Central memory CD8-positive, alpha-beta T cell (primary cell): ENCODE measurements at regions not wholly inside any gene's neighbourhood (a gene's known extent, or its start where the extent isn't known, plus 50 kb on each side); places are given as distances from the start of the nearest gene placed in this dataset.
"Not testable (repeated sequence)": the region's sequence is repeated elsewhere in the genome, so short reads cannot be mapped to it uniquely, and the experiment has no call there.

ENCODE experiments used
- ATAC-seq: fragments of 150-1000 bp; cut with Tn5 transposase; replicated peaks from 2 replicates; pipeline ENCODE4 v1.10.0; 2022; ENCODE audit warnings: mild to moderate bottlenecking, moderate FRiP score, moderate number of reproducible peaks; ENCODE audit not compliant: poor library complexity, severe bottlenecking; ENCODE audit errors: extremely low read depth
- DNase-seq, 2 donors: peaks; one replicate each; pipeline ENCODE4 v3.0.0; 2021; ENCODE audit warnings: low spot score in 2 of 2
- H3K27ac Mint-ChIP-seq: one replicate; pipeline ENCODE4 v1.8.0; 2022; ENCODE audit warnings: low read depth, mild to moderate bottlenecking, moderate library complexity, mixed read lengths
- H3K27me3 Mint-ChIP-seq: one replicate; pipeline ENCODE4 v1.8.0; 2022; ENCODE audit warnings: mixed read lengths
- H3K36me3 Mint-ChIP-seq: one replicate; pipeline ENCODE4 v1.8.0; 2022; ENCODE audit warnings: mild to moderate bottlenecking, moderate library complexity, mixed read lengths; ENCODE audit not compliant: insufficient read depth
- H3K4me1 Mint-ChIP-seq: one replicate; pipeline ENCODE4 v1.8.0; 2022; ENCODE audit warnings: mixed read lengths
- H3K4me3 Mint-ChIP-seq: one replicate; pipeline ENCODE4 v1.8.0; 2022; ENCODE audit warnings: mild to moderate bottlenecking, moderate library complexity, mixed read lengths
- H3K9me3 Mint-ChIP-seq: one replicate; pipeline ENCODE4 v1.8.0; 2022; ENCODE audit warnings: mixed read lengths

- H3K27ac Mint-ChIP-seq, result no peak overlapping the region
- no peaks in the 10 kb centered on the region for H3K36me3 Mint-ChIP-seq
- ATAC-seq (no peak), DNase-seq (no peak)
- peaks cover 5% of the 10 kb centered on the region for H3K9me3 Mint-ChIP-seq
- no peak overlapping the region for H3K4me3 Mint-ChIP-seq
- H3K4me1 Mint-ChIP-seq, result no peaks in the 10 kb centered on the region
- no peaks in the 10 kb centered on the region for H3K27me3 Mint-ChIP-seq
These were observed 193.7 kb upstream of the PIEZO2 start for GRCh38 chr18:11343096-11343495.

GRCh38 chr18:11342115-11342514 is 192.7 kb upstream of the PIEZO2 start:
- not testable (repeated sequence) for H3K9me3 Mint-ChIP-seq, H3K27me3 Mint-ChIP-seq, ATAC-seq, H3K4me1 Mint-ChIP-seq, H3K36me3 Mint-ChIP-seq, H3K27ac Mint-ChIP-seq, H3K4me3 Mint-ChIP-seq, DNase-seq

GRCh38 chr18:11339188-11339775 is 189.9 kb upstream of the PIEZO2 start:
- no peak overlapping the region for H3K4me3 Mint-ChIP-seq
- ATAC-seq (no peak), DNase-seq (no peak)
- no peaks in the 10 kb centered on the region for H3K27me3 Mint-ChIP-seq
- H3K4me1 Mint-ChIP-seq, result no peaks in the 10 kb centered on the region
- no peaks in the 10 kb centered on the region for H3K9me3 Mint-ChIP-seq
- no peaks in the 10 kb centered on the region for H3K36me3 Mint-ChIP-seq
- H3K27ac Mint-ChIP-seq, result no peak overlapping the region

- no peak overlapping the region for H3K27ac Mint-ChIP-seq
- no peak for DNase-seq
- no peak for ATAC-seq
- H3K27me3 Mint-ChIP-seq, result no peaks in the 10 kb centered on the region
- H3K4me1 Mint-ChIP-seq, result no peaks in the 10 kb centered on the region
- no peaks in the 10 kb centered on the region for H3K36me3 Mint-ChIP-seq
- no peak overlapping the region for H3K4me3 Mint-ChIP-seq
- H3K9me3 Mint-ChIP-seq, result no peaks in the 10 kb centered on the region
These were observed 186.9 kb upstream of the PIEZO2 start for GRCh38 chr18:11336241-11336640.

- ATAC-seq (no peak), DNase-seq (no peak)
- H3K4me3 Mint-ChIP-seq, result no peak overlapping the region
- no peak overlapping the region for H3K27ac Mint-ChIP-seq
- H3K27me3 Mint-ChIP-seq, result no peaks in the 10 kb centered on the region
- H3K36me3 Mint-ChIP-seq, result no peaks in the 10 kb centered on the region
- no peaks in the 10 kb centered on the region for H3K4me1 Mint-ChIP-seq
- H3K9me3 Mint-ChIP-seq, result no peaks in the 10 kb centered on the region
These were observed 178.1 kb upstream of the PIEZO2 start for GRCh38 chr18:11327391-11328009.

- Mint-ChIP-seq H3K27ac (no peak overlapping the region), H3K4me3 (no peak overlapping the region), H3K27me3 (no peaks in the 10 kb centered on the region), H3K9me3 (no peaks in the 10 kb centered on the region), H3K4me1 (no peaks in the 10 kb centered on the region), H3K36me3 (no peaks in the 10 kb centered on the region)
- DNase-seq (no peak), ATAC-seq (no peak)
These were observed 175.8 kb upstream of the PIEZO2 start for GRCh38 chr18:11324956-11325882.

- no peak for ATAC-seq
- Mint-ChIP-seq H3K9me3 (no peaks in the 10 kb centered on the region), H3K27ac (no peak overlapping the region), H3K36me3 (no peaks in the 10 kb centered on the region), H3K4me3 (no peak overlapping the region), H3K4me1 (no peaks in the 10 kb centered on the region), H3K27me3 (no peaks in the 10 kb centered on the region)
- DNase-seq, result no peak
These were observed 175.1 kb upstream of the PIEZO2 start for GRCh38 chr18:11324510-11324909.

GRCh38 chr18:11323359-11323819 is 174.0 kb upstream of the PIEZO2 start:
- H3K9me3 Mint-ChIP-seq, result no peaks in the 10 kb centered on the region
- H3K4me3 Mint-ChIP-seq, result no peak overlapping the region
- H3K36me3 Mint-ChIP-seq, result no peaks in the 10 kb centered on the region
- no peak for ATAC-seq
- no peak overlapping the region for H3K27ac Mint-ChIP-seq
- DNase-seq, result no peak
- H3K4me1 Mint-ChIP-seq, result no peaks in the 10 kb centered on the region
- no peaks in the 10 kb centered on the region for H3K27me3 Mint-ChIP-seq

GRCh38 chr18:11322716-11323115 is 173.3 kb upstream of the PIEZO2 start:
- no peaks in the 10 kb centered on the region for H3K9me3 Mint-ChIP-seq
- no peak for ATAC-seq
- no peak overlapping the region for H3K27ac Mint-ChIP-seq
- no peaks in the 10 kb centered on the region for H3K4me1 Mint-ChIP-seq
- DNase-seq, result no peak
- H3K27me3 Mint-ChIP-seq, result no peaks in the 10 kb centered on the region
- H3K4me3 Mint-ChIP-seq, result no peak overlapping the region
- H3K36me3 Mint-ChIP-seq, result no peaks in the 10 kb centered on the region

- Mint-ChIP-seq H3K9me3 (no peaks in the 10 kb centered on the region), H3K4me3 (no peak overlapping the region), H3K27ac (no peak overlapping the region), H3K4me1 (no peaks in the 10 kb centered on the region), H3K27me3 (no peaks in the 10 kb centered on the region), H3K36me3 (no peaks in the 10 kb centered on the region)
- ATAC-seq, result no peak
- DNase-seq, result no peak
These were observed 172.6 kb upstream of the PIEZO2 start for GRCh38 chr18:11322006-11322405.

GRCh38 chr18:11320986-11321385 is 171.6 kb upstream of the PIEZO2 start:
- no peaks in the 10 kb centered on the region for H3K27me3 Mint-ChIP-seq
- ATAC-seq (no peak), DNase-seq (no peak)
- no peak overlapping the region for H3K4me3 Mint-ChIP-seq
- no peaks in the 10 kb centered on the region for H3K4me1 Mint-ChIP-seq
- no peaks in the 10 kb centered on the region for H3K36me3 Mint-ChIP-seq
- no peaks in the 10 kb centered on the region for H3K9me3 Mint-ChIP-seq
- H3K27ac Mint-ChIP-seq, result no peak overlapping the region

- no peaks in the 10 kb centered on the region for H3K4me1 Mint-ChIP-seq
- H3K27ac Mint-ChIP-seq, result no peak overlapping the region
- no peak for DNase-seq
- ATAC-seq, result no peak
- no peaks in the 10 kb centered on the region for H3K9me3 Mint-ChIP-seq
- H3K36me3 Mint-ChIP-seq, result no peaks in the 10 kb centered on the region
- H3K4me3 Mint-ChIP-seq, result no peak overlapping the region
- H3K27me3 Mint-ChIP-seq, result no peaks in the 10 kb centered on the region
These were observed 167.2 kb upstream of the PIEZO2 start for GRCh38 chr18:11316546-11316945.
